Stimulated activated naive CD4-positive, alpha-beta T cell (primary cell): ENCODE measurements at regions not wholly inside any gene's neighbourhood (a gene's known extent, or its start where the extent isn't known, plus 50 kb on each side); places are given as distances from the start of the nearest gene placed in this dataset.
"Not testable (repeated sequence)": the region's sequence is repeated elsewhere in the genome, so short reads cannot be mapped to it uniquely, and the experiment has no call there.

ENCODE experiments used
- DNase-seq, 6 experiments: peaks; one replicate each; lab custom pipeline; 2025; lab: John Stamatoyannopoulos, UW

DNA sequence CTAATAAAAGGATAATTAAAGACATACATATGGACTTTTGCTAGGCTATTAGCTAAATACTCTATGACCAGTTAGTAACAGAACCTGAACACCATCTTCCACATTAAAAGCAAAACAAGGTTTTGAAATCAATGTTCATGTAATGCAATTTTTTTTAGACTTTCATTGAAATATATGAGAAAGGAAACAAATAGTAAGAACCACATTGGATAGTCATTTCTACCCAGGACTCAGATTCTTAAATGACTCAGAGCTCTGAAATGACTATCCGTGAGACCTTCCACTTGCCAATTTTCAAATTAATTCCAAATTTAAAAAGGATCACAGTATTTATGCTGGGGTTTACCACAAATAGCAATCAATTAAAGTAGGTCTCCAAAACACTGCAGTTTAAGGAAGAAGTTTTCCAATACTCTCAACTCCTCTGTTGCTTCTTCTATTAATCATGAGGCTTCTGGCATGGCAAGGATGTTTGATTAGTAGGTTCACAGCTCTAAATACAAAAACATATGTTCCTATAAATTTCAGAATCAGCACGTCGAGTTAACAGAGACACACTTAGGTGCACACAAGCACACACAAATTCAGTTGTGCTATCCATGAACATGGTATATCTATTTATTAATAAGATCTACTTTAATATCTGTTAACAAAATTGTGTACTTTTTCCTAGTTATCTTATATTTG lies 841.0 kb downstream of the RNF144A start:
- no peak for DNase-seq

DNA sequence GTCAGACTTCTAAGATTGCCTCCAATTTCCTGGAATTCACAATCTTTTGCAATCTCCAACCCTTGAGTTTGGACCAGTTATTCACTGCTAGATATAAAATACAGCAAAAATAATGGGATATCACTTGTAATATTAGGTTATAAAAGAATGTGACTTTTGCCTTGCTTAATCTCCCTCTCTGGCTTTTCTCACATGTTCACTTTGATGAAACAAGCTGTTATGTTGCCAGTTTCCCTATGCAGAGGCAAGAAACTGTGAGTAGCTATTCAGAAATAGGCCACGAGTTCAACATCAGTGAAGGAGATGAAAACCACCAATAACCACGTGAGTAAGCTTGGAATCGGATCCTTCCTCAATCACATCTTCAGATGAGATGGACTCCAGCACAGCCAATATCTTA lies 842.7 kb downstream of the RNF144A start:
- DNase-seq: no peak

DNA sequence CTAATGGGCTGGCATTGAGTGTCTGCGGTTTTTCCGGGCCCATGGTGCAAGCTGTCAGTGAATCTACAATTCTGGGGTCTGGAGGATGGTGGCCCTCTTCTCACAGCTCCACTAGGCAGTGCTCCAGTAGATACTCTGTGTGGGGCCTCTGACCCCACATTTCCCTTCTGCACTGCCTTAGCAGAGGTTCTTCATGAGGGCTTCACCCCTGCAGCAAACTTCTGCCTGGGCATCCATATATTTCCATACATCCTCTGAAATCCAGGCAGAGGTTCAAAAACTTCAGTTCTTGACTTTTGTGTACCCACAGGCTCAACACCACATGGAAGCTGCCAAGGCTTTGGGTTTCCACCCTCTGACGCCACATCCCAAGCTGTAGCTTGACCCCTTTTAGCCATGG lies 846.2 kb downstream of the RNF144A start:
- not testable (repeated sequence) for DNase-seq

DNA sequence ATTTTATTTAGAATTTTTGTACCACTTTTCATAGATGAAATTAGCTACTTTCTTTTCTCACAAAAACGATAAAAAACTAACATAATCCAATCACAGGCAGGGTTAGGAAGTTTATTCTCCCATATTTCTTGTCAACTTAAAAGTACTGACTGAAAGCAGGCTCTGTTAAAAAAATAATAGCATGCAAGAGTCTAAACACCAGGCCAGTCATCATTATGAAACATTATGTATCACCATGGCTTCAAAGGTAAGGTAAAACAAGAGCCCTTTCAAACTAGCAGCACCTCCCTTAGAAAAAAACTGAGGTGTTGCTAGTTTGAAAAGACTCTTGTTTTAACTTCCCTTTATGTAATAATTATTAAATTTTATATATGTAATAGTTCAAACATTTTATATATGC lies 848.0 kb downstream of the RNF144A start:
- no peak for DNase-seq

DNA sequence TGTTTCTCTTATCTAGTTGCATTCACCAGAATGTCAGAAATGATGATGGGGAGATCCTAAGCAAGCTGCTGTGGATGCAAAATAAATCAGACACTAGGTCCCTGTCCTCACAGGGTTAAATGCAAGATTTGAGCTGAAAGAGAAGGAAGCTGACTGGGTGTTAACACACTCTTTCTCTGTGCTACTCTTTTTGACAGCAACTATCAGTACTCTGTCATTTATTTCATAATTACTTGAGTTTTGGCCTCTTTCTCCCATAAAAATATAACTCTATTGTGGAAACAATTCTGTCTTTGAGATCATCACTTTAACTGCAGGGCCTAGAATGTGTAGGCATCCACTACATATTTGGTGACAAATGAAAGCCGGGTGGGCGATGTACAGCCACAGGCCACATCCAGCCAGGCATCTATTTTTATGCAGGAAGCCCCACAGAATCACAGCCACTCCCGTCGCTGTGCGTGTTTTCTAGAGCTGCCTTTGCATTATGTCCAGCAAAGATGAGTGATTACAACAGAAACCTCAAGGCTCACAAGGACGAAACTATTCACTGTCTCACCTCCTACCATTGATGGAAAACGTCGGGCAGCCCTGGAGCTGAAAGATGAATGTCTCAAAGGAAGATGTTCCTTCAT lies 849.0 kb downstream of the RNF144A start:
- no peak for DNase-seq

DNA sequence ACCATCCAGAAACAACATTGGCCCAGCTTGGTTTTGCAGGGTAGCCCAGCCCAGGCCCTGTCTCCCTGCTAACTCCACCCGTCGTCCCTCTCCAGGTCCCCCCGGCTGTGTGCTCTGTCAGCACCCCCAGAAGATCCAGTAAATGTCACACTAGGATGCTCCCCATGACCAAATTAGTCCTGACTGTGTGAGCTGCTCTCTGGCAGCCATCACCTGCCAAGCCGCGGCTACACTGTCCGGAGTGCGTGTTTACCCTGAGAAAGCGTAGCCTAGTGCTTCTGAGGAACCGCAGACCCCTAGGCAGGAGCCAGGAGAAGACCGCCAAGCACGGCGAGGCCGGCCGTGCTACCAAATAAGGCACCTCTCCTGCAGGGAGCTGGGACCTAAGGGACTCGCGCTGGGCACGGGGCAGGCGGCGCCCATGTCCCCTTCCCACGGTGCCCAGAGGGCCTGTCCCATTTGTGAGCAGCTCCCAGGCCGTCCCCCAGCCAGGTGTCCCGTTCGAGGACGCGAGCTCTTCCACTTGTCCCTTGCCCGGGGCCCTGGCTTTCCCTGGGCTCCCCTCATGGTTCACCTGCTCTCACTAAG lies 849.9 kb downstream of the RNF144A start:
- DNase-seq: no peak

DNA sequence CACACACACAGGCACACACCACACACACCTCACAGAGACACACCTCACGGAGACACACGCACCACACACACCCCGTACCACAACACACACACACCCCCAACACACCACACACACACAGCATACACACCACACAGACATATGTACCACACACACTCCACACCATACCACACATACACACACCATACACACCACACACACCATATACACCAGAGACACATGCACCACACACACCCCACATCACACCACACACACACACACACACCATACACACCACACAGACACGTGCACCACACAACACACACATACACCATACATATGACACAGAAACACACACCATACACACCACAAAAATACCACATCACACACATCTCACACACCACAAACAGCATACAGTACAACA lies 850.7 kb downstream of the RNF144A start:
- no peak for DNase-seq

DNA sequence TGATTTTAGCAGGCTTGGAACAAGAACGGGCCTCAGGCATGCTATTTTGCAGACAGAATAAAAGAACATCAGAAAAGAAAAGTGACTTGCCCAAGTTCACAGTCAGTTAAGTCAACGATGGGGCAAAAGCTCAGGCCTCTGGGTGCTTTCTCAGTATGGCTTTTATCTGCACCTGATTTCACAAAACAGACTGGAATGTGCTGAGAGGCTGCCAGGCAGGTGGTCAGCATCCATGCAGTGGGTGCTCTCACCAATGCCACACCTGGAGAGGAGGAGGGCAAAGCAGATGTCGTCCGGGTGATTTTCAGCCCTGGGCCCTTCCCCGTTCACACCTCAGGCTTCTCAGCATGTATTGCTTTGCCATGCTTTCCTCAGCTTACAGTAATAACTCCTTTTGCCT lies 854.6 kb downstream of the RNF144A start:
- DNase-seq: no peak

DNA sequence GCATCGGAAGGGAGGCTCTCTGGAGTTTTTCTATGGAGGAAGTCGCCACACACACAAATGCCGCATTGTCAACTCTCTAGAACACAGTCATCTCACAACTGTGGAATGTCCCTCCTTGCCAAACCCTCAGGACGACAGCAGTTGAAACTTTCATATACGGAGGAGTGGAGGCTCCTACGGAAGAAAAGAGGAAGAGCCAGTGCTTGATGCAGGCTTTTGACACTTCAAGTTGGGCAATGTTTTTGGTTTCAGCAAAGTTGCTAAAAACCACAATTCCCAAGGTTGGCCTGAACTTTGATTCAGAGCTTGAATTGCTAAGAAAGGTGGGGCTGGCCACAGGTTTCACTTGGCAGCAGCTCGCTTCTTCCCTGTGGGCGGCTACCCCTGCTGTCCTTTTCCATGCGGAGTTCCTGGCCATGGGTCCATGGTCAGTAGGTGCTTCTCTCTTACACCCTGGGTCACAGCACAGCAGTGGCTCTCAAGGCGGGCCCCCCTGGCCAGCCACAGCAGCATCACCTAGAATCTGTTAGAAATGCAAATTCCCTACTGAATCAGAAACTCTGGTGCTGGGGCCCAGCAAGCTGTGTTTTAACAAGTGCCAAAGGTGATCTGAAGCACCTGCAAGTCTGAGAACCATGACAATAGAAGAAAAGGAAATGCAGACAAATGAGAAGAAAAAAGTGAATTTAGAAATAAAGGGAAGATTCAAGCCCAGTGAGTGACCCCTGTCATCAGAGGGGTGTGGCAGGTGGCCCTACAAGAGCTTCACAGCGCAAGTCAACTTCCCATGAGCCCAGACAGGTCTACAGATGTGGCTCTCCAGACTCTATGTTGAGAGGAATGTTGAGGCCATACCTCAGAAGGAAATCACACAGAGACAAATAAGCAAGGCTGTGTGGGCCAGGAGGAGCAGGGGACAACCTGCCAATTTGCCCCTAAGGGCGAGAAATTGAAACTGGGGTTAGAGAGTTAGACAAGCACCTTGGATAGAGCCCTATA lies 856.4 kb downstream of the RNF144A start:
- no peak for DNase-seq

DNA sequence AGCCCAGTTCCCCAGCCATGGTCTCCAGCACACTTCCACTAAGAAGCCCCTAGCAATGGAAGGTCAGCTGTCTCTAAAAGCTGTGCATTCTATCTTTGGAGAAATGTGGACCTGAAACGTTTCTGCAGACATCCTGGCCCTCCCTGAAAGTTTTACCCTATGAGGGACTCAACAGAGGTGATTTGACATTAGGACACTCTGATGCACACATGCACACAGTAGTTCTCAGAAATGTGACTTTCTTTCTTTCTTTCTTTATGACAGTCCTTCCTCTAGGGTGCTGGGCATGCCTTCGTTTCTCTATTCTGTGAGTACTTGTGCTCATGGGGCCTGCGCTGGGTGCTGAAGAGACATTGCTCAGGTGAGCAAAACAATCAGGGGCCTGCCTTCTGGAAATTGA lies 857.3 kb downstream of the RNF144A start:
- DNase-seq: no peak

DNA sequence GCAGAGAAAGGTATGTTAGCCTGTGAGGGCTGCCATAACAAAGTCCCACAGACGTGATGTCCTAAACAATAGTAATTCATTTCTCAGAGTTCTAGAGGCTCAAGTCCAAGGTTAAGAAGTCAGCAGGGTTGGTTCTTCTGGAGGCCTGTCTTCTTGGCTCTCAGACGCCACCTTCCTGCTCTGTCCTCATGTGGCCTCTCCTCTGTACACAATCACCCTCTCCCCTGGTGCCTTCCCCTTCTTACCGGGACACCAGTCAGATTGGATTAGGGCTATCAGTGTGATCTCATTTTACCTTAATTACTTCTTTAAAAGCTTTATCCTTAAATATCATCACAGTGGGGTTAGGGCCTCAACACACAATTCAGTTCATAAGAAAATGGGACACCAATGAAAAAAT lies 860.5 kb downstream of the RNF144A start:
- DNase-seq: no peak

DNA sequence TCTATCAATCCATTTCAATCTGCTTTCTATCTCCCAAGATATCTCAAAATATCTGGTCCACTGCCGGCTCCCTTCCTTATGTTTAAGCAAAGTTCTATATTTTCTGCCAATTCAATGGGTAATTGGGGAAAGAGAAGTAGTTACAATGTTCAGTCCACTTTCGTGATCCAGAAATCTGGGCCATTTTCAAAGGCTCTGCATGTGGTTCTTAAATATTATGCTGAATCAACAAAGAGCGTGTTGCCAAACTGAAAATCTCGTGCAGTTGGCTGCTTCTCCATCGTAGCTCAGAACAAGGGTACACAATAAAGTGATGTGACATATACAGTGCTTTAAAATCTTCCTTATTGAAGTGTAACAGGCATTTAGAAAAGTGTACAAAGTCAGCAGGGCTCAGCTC lies 863.1 kb downstream of the RNF144A start:
- DNase-seq: no peak

DNA sequence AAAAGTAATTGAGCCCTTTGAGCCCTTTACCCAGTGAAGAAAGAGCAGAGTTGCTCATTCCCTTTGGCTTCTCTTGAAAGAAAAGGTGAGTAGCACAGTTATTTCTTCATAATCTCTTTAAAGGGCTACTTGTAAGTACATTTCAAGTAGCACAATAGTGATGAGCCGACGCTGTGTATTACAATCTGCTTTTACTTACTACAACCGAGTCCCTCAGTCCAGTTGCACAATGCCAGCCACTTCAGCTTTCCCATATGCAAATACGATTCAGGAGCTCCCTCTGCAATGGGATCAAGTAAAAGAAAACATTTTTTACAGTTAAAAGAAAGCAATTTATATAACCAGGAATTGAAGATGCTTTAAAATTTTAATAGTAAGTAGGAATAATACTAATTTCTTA lies 868.5 kb downstream of the RNF144A start:
- DNase-seq: no peak

DNA sequence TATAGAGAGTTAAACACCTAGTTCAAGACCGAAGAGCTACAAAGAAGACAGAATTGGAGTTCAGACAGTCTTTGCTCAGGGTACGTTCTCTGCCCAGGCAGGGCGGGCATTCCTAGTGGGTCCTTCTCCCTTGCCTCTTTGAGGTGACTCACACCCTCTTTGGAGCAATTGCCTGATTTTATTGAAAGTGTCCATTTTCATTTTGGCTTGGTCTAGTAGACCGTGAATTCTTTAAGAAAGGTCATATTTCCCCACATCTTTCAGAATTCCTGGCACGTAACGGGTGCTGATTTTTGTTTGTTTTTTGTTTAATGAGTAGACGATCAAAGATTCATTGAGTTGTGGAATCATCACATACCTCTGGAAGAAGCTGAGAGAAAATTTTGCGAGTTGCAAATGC lies 871.5 kb downstream of the RNF144A start:
- no peak for DNase-seq

DNA sequence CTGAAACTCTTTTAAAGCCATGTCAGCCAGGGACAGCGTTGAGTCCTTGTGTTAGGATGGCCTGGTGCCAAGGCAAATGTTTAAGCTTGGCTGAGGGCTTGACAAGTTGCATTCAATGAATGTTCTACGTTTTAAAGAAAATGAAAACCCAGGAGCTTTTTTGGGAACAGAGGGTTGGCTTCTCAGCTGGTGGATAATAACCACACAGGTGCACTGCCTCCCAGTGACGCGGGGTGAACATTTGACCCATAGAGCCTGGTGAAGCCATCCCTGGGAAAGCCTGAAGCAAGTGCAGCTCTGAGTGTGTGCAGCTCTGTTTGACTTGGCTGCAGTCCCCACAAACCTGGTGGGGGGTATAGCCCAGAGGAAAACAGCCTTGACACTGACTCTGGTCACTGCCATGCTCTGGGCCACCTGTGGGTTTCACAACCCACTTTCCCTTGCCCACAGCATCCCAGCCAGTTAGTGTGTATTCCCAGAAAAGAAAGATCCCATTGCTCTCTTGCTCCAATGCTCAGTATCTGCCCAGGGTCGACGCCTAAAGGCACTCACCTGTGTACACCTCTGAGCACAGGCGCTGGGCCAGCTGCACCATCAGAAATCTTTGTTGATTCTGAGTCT lies 874.9 kb downstream of the RNF144A start:
- no peak for DNase-seq

DNA sequence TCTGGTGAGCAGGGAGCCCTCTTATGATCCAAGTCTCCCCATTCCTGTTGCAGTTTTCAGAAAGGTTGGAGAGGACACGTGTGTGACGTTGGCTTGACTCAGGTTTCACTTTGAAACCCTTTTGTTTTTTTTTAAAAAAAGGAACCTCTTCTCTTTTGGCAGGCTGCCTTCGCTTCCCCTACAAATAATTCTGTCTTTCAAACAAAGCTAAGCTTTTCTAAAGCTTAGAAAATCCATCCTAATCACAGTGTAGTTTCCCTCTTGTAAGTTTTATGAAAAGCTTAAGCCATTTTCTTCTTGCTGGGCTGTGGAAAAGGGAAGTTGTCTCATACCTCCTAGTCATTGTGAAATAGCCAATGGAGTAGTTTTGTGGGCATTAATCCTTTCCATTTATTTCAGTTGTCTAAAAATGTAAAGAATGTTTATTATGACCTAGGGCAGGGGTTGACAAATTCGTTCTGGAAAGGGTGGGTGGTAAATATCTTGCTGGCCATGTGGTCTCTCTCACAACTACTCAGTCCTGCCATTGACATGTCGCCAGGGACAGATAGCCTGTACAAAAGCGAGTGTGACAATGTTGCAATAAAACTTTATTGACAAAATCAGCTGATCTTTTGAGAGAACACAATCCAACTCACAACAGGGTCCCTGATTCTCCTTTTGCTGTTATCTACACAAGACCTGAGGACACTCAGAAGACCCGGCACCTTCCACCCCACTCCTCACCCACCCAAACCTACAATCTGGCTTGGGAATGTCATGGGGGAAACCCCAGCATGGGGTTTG lies 878.8 kb downstream of the RNF144A start:
- no peak for DNase-seq

DNA sequence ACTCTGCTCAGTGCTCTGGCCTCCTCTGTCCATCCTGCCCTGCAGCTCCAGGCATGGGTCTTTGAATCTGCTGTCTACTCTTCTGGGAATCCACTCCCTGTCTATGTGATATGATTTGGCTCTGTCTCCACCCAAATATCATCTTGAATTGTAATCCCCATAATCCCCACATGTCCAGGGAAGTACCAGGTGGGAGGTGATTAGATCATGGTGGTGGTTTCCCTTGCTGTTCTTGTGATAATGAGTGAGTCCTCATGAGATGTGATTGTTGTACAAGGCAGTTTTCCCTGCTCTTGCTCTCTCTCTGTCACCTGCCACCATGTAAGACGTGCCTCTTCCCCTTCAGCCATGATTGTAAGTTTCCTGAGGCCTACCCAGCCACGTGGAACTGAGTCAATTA lies 881.8 kb upstream of the ID2 start:
- DNase-seq: no peak

DNA sequence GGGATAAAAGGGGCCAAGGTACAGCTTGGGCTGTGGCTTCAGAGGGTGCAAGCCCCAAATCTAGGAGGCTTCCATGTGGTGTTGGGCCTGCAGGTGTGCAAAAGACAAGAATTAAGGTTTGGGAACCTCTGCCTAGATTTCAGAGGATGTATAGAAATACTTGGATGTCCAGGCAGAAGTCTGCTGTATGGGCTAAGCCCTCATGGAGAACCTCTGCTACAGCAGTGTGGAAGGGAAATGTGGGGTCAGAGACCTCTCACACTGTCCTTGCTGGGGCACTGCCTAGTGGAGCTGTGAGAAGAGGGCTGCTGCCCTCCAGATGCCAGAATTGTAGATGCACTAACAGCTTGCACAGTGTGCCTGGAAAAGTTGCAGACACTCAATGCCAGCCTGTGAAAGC lies 880.6 kb upstream of the ID2 start:
- DNase-seq: no peak

DNA sequence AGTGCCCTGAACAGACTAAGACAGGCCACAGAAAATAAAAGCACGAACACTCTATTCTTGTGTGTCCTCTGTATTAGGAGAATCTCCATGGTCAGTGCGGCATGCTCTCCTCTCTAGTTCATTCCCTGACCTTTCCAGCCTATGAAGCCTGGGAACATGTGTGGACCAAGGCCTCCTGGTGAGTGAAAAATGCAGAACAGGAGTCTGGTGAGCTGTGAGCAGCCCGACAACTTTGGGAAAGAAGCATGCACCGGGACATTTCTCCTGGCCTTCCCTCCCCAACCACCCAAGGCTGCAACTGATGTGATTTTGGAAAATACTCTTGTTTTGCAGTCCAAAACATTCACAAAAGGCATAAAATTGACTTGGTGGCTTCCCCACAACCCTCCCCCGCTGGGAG lies 878.3 kb upstream of the ID2 start:
- DNase-seq: no peak

DNA sequence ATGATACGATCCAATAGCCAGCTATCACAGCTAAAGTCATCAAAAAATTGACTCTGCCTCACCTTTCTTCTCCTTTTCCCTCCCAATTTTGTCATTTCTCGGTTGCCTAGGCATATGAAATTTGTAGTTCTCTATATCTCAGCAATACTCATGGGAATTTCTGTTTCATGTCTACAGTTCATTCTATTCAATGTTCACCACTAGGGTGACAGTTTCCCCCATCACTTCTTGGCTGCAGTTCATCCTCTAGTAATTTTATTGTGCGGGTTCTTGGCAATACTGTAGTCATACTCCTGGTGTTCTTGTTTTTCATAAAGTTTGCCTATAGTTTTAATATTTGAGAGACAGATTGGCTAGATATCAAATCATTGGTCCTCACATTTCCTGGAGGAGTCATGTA lies 872.2 kb upstream of the ID2 start:
- DNase-seq: no peak

DNA sequence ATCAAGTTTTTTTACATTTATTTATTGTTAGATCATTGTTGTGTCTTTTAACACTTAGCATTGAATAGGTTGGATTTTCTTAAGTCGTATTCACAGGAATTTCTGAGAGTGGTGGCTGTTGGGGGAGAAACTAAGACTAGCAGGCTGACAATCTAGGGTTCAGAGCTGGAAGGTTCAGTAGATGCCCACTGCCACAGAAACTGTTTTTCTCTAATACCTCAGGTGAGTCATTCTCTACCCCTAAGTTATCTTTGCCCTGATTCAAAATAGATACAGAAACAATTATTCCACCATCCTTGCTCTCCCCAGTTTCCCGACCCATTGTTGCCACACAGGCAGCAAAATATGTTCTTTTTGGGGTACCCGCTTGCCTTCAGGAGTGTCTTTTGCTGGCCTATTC lies 870.8 kb upstream of the ID2 start:
- DNase-seq: no peak
